ENCODE measurements at regions not wholly inside any gene's neighbourhood (a gene's known extent, or its start where the extent isn't known, plus 50 kb on each side); places are given as distances from the start of the nearest gene placed in this dataset.

- Histone ChIP-seq H3K4me2 (ENCODE audit: insufficient read depth, insufficient read length, low read length) (no peak overlapping the region), H2BK12ac (ENCODE audit: insufficient read length, low read depth, low read length) (no peak overlapping the region), H3K79me2 (ENCODE audit: insufficient read depth, low read length) (no peaks in the 10 kb centered on the region), H3K9ac (ENCODE audit: extremely low read depth, insufficient read length, low read length) (no peak overlapping the region), H3K27me3 (ENCODE audit: insufficient read depth, low read length) (no peaks in the 10 kb centered on the region), H3K4ac (ENCODE audit: low read depth, low read length) (no peak overlapping the region), H2BK15ac (ENCODE audit: low read depth, low read length) (no peak overlapping the region), H3K9me3 (ENCODE audit: control insufficient read depth, low read depth, low read length) (no peaks in the 10 kb centered on the region), H2AFZ (ENCODE audit: low read length) (no peak overlapping the region), H4K8ac (replicated peaks; ENCODE audit: insufficient read length, low read depth, low read length) (no peak overlapping the region), H3K23ac (ENCODE audit: insufficient read length, low read depth, low read length) (no peak overlapping the region), H3K23me2 (ENCODE audit: insufficient read length, low read depth, low read length, poor library complexity, severe bottlenecking) (no peaks in the 10 kb centered on the region), H4K20me1 (ENCODE audit: control insufficient read depth, insufficient read depth, insufficient read length) (no peaks in the 10 kb centered on the region), H3K56ac (ENCODE audit: insufficient read length, low read depth, low read length) (no peak overlapping the region), H2BK120ac (ENCODE audit: low read depth, low read length, poor library complexity, severe bottlenecking) (no peak overlapping the region), H2BK5ac (ENCODE audit: insufficient read length, low read length) (no peak overlapping the region), H4K5ac (ENCODE audit: insufficient read length, low read depth, low read length) (no peak overlapping the region), H2AK5ac (ENCODE audit: insufficient read length, low read length) (no peak overlapping the region), H3K14ac (ENCODE audit: insufficient read depth, low read length) (no peak overlapping the region), H3K4me1 (ENCODE audit: insufficient read depth, low read length) (no peaks in the 10 kb centered on the region), H4K91ac (ENCODE audit: insufficient read length, low read depth, low read length) (no peak overlapping the region), H3T11ph (ENCODE audit: low read length) (no peak overlapping the region), H3K79me1 (ENCODE audit: insufficient read depth, low read depth, low read length, poor library complexity, severe bottlenecking) (no peaks in the 10 kb centered on the region), H3K27ac (ENCODE audit: insufficient read length, low read depth, low read length) (no peak overlapping the region), H2BK20ac (ENCODE audit: low read depth, low read length, poor library complexity, severe bottlenecking) (no peak overlapping the region), H3K18ac (ENCODE audit: insufficient read length, low read depth, low read length) (no peak overlapping the region)
- DNase-seq: peak; percentile 41
- Mint-ChIP-seq H3K9me3 (peaks cover 29 to 32% of the 10 kb centered on the region in 2 experiments), H3K4me1 (no peaks in the 10 kb centered on the region), H3K27me3 (ENCODE audit: low read depth) (no peaks in the 10 kb centered on the region; the same call in 1 of the 2 replicates), H3K27ac (no peak overlapping the region), H3K4me3 (no peak overlapping the region), H3K36me3 (ENCODE audit: insufficient read depth in 1 of 3, low read depth in 3 of 3) (peaks cover 4 to 21% (median 5%) of the 10 kb centered on the region in 3 experiments; a peak in 6 of 7 replicates)
- peak; percentile 38; the same call in 2 of the 3 replicates for TF ChIP-seq CTCF (conservative IDR thresholded peaks at IDR 0.05)
- no CpG with 5 or more reads among the region's 5 CpGs for WGBS (ENCODE audit: extremely low coverage, insufficient read length, low lambda C conversion rate)
Observed at GRCh38 chr1:219724440-219724839, 111.5 kb upstream of the ZC3H11B start.

All from H9 (cell line).